HCT116 (cell line): ENCODE measurements at regions not wholly inside any gene's neighbourhood (a gene's known extent, or its start where the extent isn't known, plus 50 kb on each side); places are given as distances from the start of the nearest gene placed in this dataset.

ENCODE experiments used
- ATAC-seq: fragments of 200-7000 bp; cut with Tn5 transposase; 2 replicates; pipeline ENCODE4 v1.9.1; 2020; ENCODE audit warnings: mild to moderate bottlenecking, moderate library complexity
- BruUV-seq: library from RNA; stranded (reverse); fragments of 400-500 nt; replicated peaks from 2 replicates; lab custom pipeline; 2021; lab: Mats Ljungman, UMichigan
- CTCF ChIA-PET: fragments of 300-600 bp; sonication (Branson Sonifier 250); formaldehyde crosslinking; loops from one replicate; lab custom pipeline; 2021; ENCODE audit warnings: antibody characterized with exemption; lab: Charles Lee
- POLR2A ChIA-PET: fragments of 300-600, 350-600 bp; sonication (Branson Sonifier 250); formaldehyde crosslinking; loops from one replicate; lab custom pipeline; 2021; ENCODE audit warnings: antibody characterized with exemption; lab: Charles Lee
- RAD21 ChIA-PET, 2 experiments: fragments of 300-600 bp; sonication (Branson Sonifier 250); formaldehyde crosslinking; loops; one replicate each; lab custom pipeline; 2023; ENCODE audit warnings: low total read pairs in 2 of 2; ENCODE audit not compliant: uncharacterized antibody in 2 of 2, unreplicated experiment in 2 of 2, low non-redundant PET in 1 of 2; lab: Charles Lee
- DNase-seq: peaks from one replicate; pipeline ENCODE4 v3.0.0-alpha.2; 2010; ENCODE audit warnings: low read depth, low spot score
- H2AFZ ChIP-seq: fragments of 200-600 bp; shearing (Covaris generic), sonication (generic); 2 replicates; pipeline ENCODE4 v1.6.1; 2017; ENCODE audit warnings: low read depth, mixed run types, mixed read lengths, antibody characterized with exemption, low read length; ENCODE audit not compliant: poor library complexity, severe bottlenecking
- H3K27ac ChIP-seq: 2 replicates; pipeline ENCODE4 v1.5.1; 2012; ENCODE audit warnings: low read depth, low read length
- H3K27me3 ChIP-seq: fragments of 200-600 bp; sonication (generic); 2 replicates; pipeline ENCODE4 v1.6.1; 2016; ENCODE audit warnings: mixed run types, low read length, mixed read lengths; ENCODE audit not compliant: insufficient read depth
- H3K36me3 ChIP-seq, 2 experiments: fragments of 200-500 bp in 1 of 2; fragments of 200-600 bp in 1 of 2; sonication (Bioruptor generic) in 1 of 2; sonication (generic) in 1 of 2; 2 replicates each; pipeline versions ENCODE4 v1.5.1 to v1.6.1; 2014 to 2016; ENCODE audit warnings: low read length in 2 of 2, inconsistent platforms in 1 of 2, mixed read lengths in 1 of 2, mixed run types in 1 of 2; ENCODE audit not compliant: insufficient read depth in 2 of 2, control insufficient read depth in 1 of 2
- H3K4me1 ChIP-seq, 2 experiments: fragments of 200-600 bp in 1 of 2; sonication (generic) in 1 of 2; 2 replicates each; pipeline versions ENCODE4 v1.5.1 to v1.6.1; 2012 to 2017; ENCODE audit warnings: low read length in 2 of 2, inconsistent platforms in 1 of 2, mild to moderate bottlenecking in 1 of 2, mixed read lengths in 1 of 2, mixed run types in 1 of 2, moderate library complexity in 1 of 2; ENCODE audit not compliant: insufficient read depth in 2 of 2, control insufficient read depth in 1 of 2
- H3K4me2 ChIP-seq: fragments of 200-600 bp; sonication (generic); 2 replicates; pipeline ENCODE4 v1.6.1; 2017; ENCODE audit warnings: mixed run types, low read length, mixed read lengths
- H3K4me3 ChIP-seq, 2 experiments: fragments of 200-600 bp in 1 of 2; sonication (generic) in 1 of 2; replicated peaks in 1 of 2; 2 replicates each; pipeline ENCODE4 v1.5.1; 2011 to 2016; ENCODE audit warnings: low read length in 2 of 2, control low read depth in 1 of 2, low read depth in 1 of 2, mild to moderate bottlenecking in 1 of 2, mixed read lengths in 1 of 2, mixed run types in 1 of 2
- H3K79me2 ChIP-seq: fragments of 200-600 bp; sonication (generic); 2 replicates; pipeline ENCODE4 v1.6.1; 2017; ENCODE audit warnings: mild to moderate bottlenecking, mixed run types, low read length, moderate library complexity, mixed read lengths; ENCODE audit not compliant: insufficient read depth
- H3K9ac ChIP-seq: fragments of 200-600 bp; sonication (generic); 2 replicates; pipeline ENCODE4 v1.6.1; 2016; ENCODE audit warnings: low read length, mixed read lengths
- H3K9me2 ChIP-seq: fragments of 200-600 bp; sonication (generic), shearing (Covaris generic); 2 replicates; pipeline ENCODE4 v1.6.1; 2017; ENCODE audit warnings: mixed run types, mild to moderate bottlenecking, moderate library complexity; ENCODE audit not compliant: insufficient read depth
- H3K9me3 ChIP-seq, 2 experiments: fragments of 200-500 bp in 1 of 2; fragments of 200-600 bp in 1 of 2; sonication (Bioruptor generic) in 1 of 2; sonication (generic) in 1 of 2; 2 replicates each; pipeline ENCODE4 v1.6.1; 2014 to 2017; ENCODE audit warnings: low read length in 2 of 2, mixed read lengths in 2 of 2, inconsistent platforms in 1 of 2, low read depth in 1 of 2, mild to moderate bottlenecking in 1 of 2, mixed run types in 1 of 2, moderate library complexity in 1 of 2; ENCODE audit not compliant: control insufficient read depth in 1 of 2, insufficient read depth in 1 of 2
- H4K20me1 ChIP-seq: fragments of 200-600 bp; sonication (generic), shearing (Covaris generic); 2 replicates; pipeline ENCODE4 v1.6.1; 2017; ENCODE audit warnings: mixed run types, mild to moderate bottlenecking, moderate library complexity; ENCODE audit not compliant: insufficient read depth
- ATF3 ChIP-seq: IDR thresholded peaks from 2 replicates; pipeline ENCODE4 v1.6.1; 2012
- CBX3 ChIP-seq: IDR thresholded peaks from 2 replicates; pipeline ENCODE4 v1.6.1; 2012; ENCODE audit warnings: low read depth
- EGR1 ChIP-seq: IDR thresholded peaks from 2 replicates; pipeline ENCODE4 v1.6.1; 2012; ENCODE audit warnings: low read depth
- EZH2 ChIP-seq: fragments of 200-600 bp; sonication (generic); IDR thresholded peaks from 2 replicates; pipeline ENCODE4 v1.6.1; 2017; ENCODE audit warnings: antibody characterized with exemption, mixed run types
- EZH2phosphoT487 ChIP-seq: fragments of 200-600 bp; IDR thresholded peaks from 2 replicates; pipeline ENCODE4 v1.6.1; 2018; ENCODE audit warnings: antibody characterized with exemption, borderline replicate concordance
- FOSL1 ChIP-seq: IDR thresholded peaks from 2 replicates; pipeline ENCODE4 v1.6.1; 2012; ENCODE audit warnings: low read depth
- JUND ChIP-seq: IDR thresholded peaks from 2 replicates; pipeline ENCODE4 v1.6.1; 2012
- MAX ChIP-seq: IDR thresholded peaks from 2 replicates; pipeline ENCODE4 v1.6.1; 2012
- POLR2AphosphoS5 ChIP-seq: IDR thresholded peaks from 2 replicates; pipeline ENCODE4 v1.6.1; 2011; ENCODE audit warnings: mild to moderate bottlenecking, low read depth, low read length, moderate library complexity
- RAD21 ChIP-seq: IDR thresholded peaks from 2 replicates; pipeline ENCODE4 v1.6.1; 2012; ENCODE audit warnings: low read depth, mild to moderate bottlenecking
- REST ChIP-seq: IDR thresholded peaks from 2 replicates; pipeline ENCODE4 v1.6.1; 2012; ENCODE audit warnings: low read depth
- SIN3A ChIP-seq: IDR thresholded peaks from 2 replicates; pipeline ENCODE4 v1.6.1; 2012; ENCODE audit warnings: low read depth
- SP1 ChIP-seq: IDR thresholded peaks from 2 replicates; pipeline ENCODE4 v1.6.1; 2012; ENCODE audit warnings: low read depth
- SRF ChIP-seq: IDR thresholded peaks from 2 replicates; pipeline ENCODE4 v1.6.1; 2012; ENCODE audit warnings: low read depth
- TCF7L2 ChIP-seq: IDR thresholded peaks from 2 replicates; pipeline ENCODE4 v1.7.0; 2011; ENCODE audit warnings: borderline replicate concordance, inconsistent platforms; ENCODE audit not compliant: insufficient read depth, insufficient read length; ENCODE audit errors: extremely low read depth
- ZBTB33 ChIP-seq: IDR thresholded peaks from 2 replicates; pipeline ENCODE4 v1.6.1; 2011; ENCODE audit warnings: mild to moderate bottlenecking, low read length, moderate library complexity; ENCODE audit not compliant: insufficient replicate concordance; ENCODE audit errors: extremely low read depth
- ZFX ChIP-seq: fragments of 450-650 bp; IDR thresholded peaks from 2 replicates; pipeline ENCODE4 v1.6.1; 2017
- intact Hi-C: fragments of 100-400 bp; cut with micrococcal nuclease; formaldehyde crosslinking; loops from 2 replicates; pipeline ENCODE4 v1.10.0; 2022

- no peak overlapping the region for H3K9ac ChIP-seq
- CTCF ChIA-PET: no interaction called here
- DNase-seq (no peak), ATAC-seq (no peak)
- no peaks in the 10 kb centered on the region for H4K20me1 ChIP-seq
- H3K27me3 ChIP-seq: 0 out of 2 replicates have a peak, but pooled peaks cover 2% of the 10 kb centered on the region
- no peaks in the 10 kb centered on the region for H3K4me1 ChIP-seq
- H3K27ac ChIP-seq: no peak overlapping the region
- no peaks in the 10 kb centered on the region for H3K9me3 ChIP-seq
- H3K79me2 ChIP-seq: no peaks in the 10 kb centered on the region
- no peaks in the 10 kb centered on the region for H3K36me3 ChIP-seq
- RAD21 ChIA-PET: no interaction called here
- BruUV-seq: no TSS peak
- H2AFZ ChIP-seq: no peak overlapping the region
- no peak for TF ChIP-seq CBX3
- no peak for TF ChIP-seq ATF3
- TF ChIP-seq EZH2: no peak
- TF ChIP-seq SP1: no peak
- no peak for TF ChIP-seq JUND
- no peak for TF ChIP-seq MAX
- no peak for TF ChIP-seq TCF7L2
- no peak for TF ChIP-seq RAD21
- TF ChIP-seq ZFX: no peak
- no peak for TF ChIP-seq FOSL1
- TF ChIP-seq EGR1: no peak
- TF ChIP-seq REST: no peak
- TF ChIP-seq EZH2phosphoT487: no peak
- TF ChIP-seq ZBTB33: no peak
- TF ChIP-seq POLR2AphosphoS5: no peak
- no peak for TF ChIP-seq SIN3A
- no peak for TF ChIP-seq SRF
- intact Hi-C loops: no loop called here
- H3K9me2 ChIP-seq: no peaks in the 10 kb centered on the region
- H3K4me2 ChIP-seq: no peak overlapping the region
- POLR2A ChIA-PET: no interaction called here
- no peak overlapping the region for H3K4me3 ChIP-seq
Measured at GRCh38 chr3:137348936-137349335, 391.2 kb downstream of the IL20RB start.
